H1 (cell line): ENCODE measurements at regions not wholly inside any gene's neighbourhood (a gene's known extent, or its start where the extent isn't known, plus 50 kb on each side); places are given as distances from the start of the nearest gene placed in this dataset.
"Not testable (repeated sequence)": the region's sequence is repeated elsewhere in the genome, so short reads cannot be mapped to it uniquely, and the experiment has no call there.

ENCODE experiments used
- EZH2 ChIP-seq: fragments of 200-600 bp; sonication (generic); IDR thresholded peaks from 2 replicates; pipeline ENCODE4 v1.7.1; 2012; ENCODE audit warnings: low read depth, mild to moderate bottlenecking, moderate library complexity, low read length, inconsistent platforms; ENCODE audit not compliant: severe bottlenecking
- KDM1A ChIP-seq: fragments of 200-600, 300-600 bp; sonication (generic); IDR thresholded peaks from 2 replicates; pipeline ENCODE4 v1.7.1; 2016; ENCODE audit warnings: mild to moderate bottlenecking, low read length, borderline replicate concordance
- POLR2AphosphoS5 ChIP-seq: IDR thresholded peaks from 2 replicates; pipeline ENCODE4 v1.6.1; 2011; ENCODE audit warnings: low read depth, low read length
- RFX5 ChIP-seq: IDR thresholded peaks from 2 replicates; pipeline ENCODE4 v1.6.1; 2011; ENCODE audit warnings: low read depth, low read length, improper control_type of control experiment, borderline replicate concordance
- SRF ChIP-seq: IDR thresholded peaks from 2 replicates; pipeline ENCODE4 v1.6.1; 2011; ENCODE audit warnings: mild to moderate bottlenecking, low read depth, low read length, moderate library complexity
- TF ChIP-seq, protein P1 (sequence below), 3 experiments: IDR thresholded peaks; 1 replicate in 2 of 3; 2 replicates in 1 of 3; pipeline versions ENCODE4 v1.5.1 to v1.6.1; 2011; ENCODE audit warnings: low read length in 3 of 3, mild to moderate bottlenecking in 3 of 3, inconsistent platforms in 2 of 3, low read depth in 1 of 3, moderate library complexity in 1 of 3; ENCODE audit not compliant: insufficient read depth in 1 of 3; ENCODE audit errors: control extremely low read depth in 1 of 3

DNA sequence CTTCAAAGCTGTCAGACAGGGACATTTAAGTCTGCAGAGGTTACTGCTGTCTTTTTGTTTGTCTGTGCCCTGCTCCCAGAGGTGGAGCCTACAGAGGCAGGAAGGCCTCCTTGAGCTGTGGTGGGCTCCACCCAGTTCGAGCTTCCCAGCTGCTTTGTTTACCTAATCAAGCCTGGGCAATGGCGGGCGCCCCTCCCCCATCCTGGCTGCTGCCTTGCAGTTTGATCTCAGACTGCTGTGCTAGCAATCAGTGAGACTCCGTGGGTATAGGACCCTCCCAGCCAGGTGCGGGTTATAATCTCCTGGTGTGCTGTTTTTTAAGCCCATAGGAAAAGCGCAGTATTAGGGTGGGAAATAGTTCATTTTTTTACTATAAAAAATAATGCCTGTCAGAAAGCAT, 894.2 kb downstream of the EFNA5 start:
- not testable (repeated sequence) for TF ChIP-seq POLR2AphosphoS5, RFX5, KDM1A, EZH2, SRF
- TF ChIP-seq, protein P1, sequence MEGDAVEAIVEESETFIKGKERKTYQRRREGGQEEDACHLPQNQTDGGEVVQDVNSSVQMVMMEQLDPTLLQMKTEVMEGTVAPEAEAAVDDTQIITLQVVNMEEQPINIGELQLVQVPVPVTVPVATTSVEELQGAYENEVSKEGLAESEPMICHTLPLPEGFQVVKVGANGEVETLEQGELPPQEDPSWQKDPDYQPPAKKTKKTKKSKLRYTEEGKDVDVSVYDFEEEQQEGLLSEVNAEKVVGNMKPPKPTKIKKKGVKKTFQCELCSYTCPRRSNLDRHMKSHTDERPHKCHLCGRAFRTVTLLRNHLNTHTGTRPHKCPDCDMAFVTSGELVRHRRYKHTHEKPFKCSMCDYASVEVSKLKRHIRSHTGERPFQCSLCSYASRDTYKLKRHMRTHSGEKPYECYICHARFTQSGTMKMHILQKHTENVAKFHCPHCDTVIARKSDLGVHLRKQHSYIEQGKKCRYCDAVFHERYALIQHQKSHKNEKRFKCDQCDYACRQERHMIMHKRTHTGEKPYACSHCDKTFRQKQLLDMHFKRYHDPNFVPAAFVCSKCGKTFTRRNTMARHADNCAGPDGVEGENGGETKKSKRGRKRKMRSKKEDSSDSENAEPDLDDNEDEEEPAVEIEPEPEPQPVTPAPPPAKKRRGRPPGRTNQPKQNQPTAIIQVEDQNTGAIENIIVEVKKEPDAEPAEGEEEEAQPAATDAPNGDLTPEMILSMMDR (IDR thresholded peaks at IDR 0.05; ENCODE audit: control extremely low read depth in 1 of 3, insufficient read depth in 1 of 3, low read depth in 1 of 3, low read length in 3 of 3): not testable (repeated sequence)
